Fibroblast of mammary gland (primary cell): ENCODE measurements at regions not wholly inside any gene's neighbourhood (a gene's known extent, or its start where the extent isn't known, plus 50 kb on each side); places are given as distances from the start of the nearest gene placed in this dataset.
"Not testable (repeated sequence)": the region's sequence is repeated elsewhere in the genome, so short reads cannot be mapped to it uniquely, and the experiment has no call there.

Experiments used
- DNase-seq: peaks from one replicate; pipeline ENCODE4 v3.0.0-alpha.2; 2010; ENCODE audit warnings: low read depth
- H3K4me3 ChIP-seq: 2 replicates; pipeline ENCODE4 v1.5.1; 2011; ENCODE audit warnings: low read depth, mild to moderate bottlenecking, low read length, moderate library complexity; ENCODE audit not compliant: control insufficient read depth
- TF ChIP-seq, protein P1 (sequence below): conservative IDR thresholded peaks from 2 replicates; pipeline ENCODE4 v1.5.1; 2011; ENCODE audit warnings: low read depth, low read length, inconsistent platforms; ENCODE audit not compliant: control insufficient read depth, insufficient read depth

DNA sequence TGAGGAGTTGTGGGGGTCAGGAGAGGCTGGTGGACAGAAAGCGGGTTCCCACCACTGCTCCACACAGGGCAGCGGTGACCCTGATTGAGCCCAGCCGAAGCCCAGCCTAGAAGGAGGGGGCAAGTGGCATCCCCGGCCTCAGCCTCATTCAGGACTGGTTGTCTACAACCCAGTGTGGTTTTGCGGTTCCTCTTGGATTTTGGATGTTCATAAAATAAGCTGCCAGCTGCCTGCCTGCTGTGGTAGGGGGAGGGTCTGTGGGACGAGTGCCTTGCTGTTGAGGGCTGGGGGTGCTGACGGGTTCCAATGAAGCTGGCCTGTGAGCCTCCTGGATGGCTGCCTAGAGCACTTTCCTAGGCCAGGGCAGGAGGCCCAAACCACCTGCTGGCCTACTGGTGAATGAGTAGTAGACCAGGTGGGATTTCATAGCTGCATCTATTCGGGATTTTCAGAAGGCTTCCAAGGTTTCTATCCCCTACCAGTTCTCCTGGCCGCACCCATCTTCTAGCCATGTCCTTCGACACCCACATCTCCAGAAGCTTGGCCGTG is 102.4 kb downstream of the NDFIP1 start:
- DNase-seq: no peak
- no peak overlapping the region for H3K4me3 ChIP-seq
- TF ChIP-seq, protein P1, sequence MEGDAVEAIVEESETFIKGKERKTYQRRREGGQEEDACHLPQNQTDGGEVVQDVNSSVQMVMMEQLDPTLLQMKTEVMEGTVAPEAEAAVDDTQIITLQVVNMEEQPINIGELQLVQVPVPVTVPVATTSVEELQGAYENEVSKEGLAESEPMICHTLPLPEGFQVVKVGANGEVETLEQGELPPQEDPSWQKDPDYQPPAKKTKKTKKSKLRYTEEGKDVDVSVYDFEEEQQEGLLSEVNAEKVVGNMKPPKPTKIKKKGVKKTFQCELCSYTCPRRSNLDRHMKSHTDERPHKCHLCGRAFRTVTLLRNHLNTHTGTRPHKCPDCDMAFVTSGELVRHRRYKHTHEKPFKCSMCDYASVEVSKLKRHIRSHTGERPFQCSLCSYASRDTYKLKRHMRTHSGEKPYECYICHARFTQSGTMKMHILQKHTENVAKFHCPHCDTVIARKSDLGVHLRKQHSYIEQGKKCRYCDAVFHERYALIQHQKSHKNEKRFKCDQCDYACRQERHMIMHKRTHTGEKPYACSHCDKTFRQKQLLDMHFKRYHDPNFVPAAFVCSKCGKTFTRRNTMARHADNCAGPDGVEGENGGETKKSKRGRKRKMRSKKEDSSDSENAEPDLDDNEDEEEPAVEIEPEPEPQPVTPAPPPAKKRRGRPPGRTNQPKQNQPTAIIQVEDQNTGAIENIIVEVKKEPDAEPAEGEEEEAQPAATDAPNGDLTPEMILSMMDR: no peak

DNA sequence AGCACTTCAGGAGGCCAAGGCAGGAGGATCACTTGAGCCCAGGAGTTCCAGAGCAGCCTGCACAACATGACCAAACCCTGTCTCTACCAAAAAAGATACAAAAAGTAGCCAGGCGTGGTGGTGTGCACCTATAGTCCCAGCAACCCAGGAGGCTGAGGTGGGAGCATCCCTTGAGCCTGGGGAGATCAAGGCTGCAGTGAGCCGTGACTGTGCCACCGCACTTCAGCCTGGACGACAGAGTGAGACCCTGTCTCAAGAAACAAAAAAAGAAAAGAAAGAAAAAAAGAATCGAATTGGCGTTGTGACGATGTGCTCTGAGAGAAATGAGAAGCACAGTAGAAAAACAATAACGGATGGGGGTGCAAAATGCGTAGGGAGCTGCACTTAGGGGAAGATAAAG is 101.4 kb downstream of the NDFIP1 start:
- no peak for DNase-seq
- H3K4me3 ChIP-seq: no peak overlapping the region
- TF ChIP-seq, protein P1: no peak

DNA sequence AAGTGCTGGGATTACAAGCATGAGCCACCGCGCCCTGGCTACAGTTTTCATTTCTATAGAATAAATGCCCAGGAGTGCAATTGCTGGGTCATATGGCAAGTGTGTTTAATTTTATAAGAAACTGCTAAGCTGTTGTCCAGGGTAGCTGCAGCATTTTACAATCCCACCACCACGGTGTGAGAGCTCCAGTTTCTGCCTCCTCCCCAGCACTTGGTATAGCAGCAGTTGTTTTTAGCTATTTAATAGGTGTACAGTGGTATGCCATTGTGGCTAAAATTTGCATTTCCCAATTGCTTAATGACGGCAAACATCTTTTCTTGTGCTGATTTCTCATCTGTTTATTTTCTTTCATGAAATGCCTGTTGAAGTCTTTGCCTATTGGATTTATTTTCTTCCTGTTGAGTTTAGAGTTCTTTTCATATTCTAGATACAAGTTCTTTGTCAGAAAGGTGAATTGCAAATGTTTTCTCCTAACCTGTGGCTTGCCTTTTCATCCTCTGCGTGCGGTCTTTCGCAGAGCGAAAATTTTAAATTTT is 100.3 kb downstream of the NDFIP1 start:
- TF ChIP-seq, protein P1: no peak
- no peak for DNase-seq
- no peak overlapping the region for H3K4me3 ChIP-seq

DNA sequence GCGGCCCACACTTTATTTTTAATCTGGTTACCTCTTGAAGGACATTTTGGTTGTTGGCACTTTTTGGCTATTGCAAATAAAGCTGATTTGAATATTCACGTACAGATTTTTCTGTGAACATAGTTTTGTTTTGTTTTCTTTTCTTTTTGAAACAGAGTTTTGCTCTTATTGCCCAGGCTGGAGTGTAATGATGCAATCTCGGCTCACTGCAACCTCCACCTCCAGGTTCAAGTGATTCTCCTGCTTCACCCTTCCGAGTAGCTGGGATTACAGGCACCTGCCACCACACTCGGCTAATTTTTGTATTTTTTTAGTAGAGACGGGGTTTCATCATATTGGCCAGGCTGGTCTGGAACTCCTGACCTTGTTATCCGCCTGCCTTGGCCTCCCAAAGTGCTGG is 99.7 kb downstream of the NDFIP1 start:
- not testable (repeated sequence) for H3K4me3 ChIP-seq, DNase-seq

DNA sequence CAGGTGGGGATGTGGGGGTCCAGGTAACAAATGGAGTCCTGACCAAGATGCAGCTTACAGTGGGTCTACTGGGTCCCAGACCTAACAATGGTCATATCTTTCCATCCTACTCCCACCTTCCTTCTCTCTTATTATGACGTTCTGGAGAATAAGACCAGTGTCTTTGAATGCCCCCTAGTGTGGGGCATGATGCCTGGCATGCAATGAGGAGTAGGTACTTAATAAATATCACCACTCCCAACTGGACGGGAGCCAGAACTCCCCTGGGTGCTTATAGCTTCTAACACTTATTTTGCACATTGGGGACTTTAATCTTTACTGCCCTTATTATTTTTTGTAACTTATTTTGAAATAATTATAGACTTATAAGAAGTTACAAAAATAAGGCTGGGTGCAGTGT is 98.2 kb downstream of the NDFIP1 start:
- no peak for DNase-seq
- TF ChIP-seq, protein P1: peak; percentile 12
- no peak overlapping the region for H3K4me3 ChIP-seq

DNA sequence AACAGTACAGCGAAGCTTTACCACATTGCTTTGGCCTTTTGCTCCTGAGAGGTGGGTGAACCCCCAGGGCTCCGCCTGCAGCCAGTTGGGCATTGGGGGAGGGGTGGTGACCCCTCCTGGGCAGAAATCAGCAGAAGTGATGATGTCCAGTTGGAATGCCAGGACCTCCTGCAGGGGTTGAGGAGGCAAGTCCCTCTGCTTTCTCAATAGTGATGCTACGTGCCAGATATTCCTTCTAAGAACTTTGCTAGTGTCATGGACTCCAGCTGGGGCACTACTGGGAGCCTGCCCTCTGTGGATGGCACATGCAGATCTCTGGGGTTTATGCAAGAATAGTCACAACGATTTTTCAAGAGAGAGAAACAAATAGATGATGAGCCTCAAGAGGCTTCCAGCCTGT is 95.6 kb downstream of the NDFIP1 start:
- H3K4me3 ChIP-seq: no peak overlapping the region
- no peak for DNase-seq
- TF ChIP-seq, protein P1: no peak
